Suprapubic skin (tissue), 4 donors: ENCODE measurements at regions not wholly inside any gene's neighbourhood (a gene's known extent, or its start where the extent isn't known, plus 50 kb on each side); places are given as distances from the start of the nearest gene placed in this dataset.

Experiments used
- DNase-seq, 2 donors: peaks; one replicate each; pipeline ENCODE4 v3.0.0-alpha.2; 2019; ENCODE audit warnings: low spot score in 2 of 2
- H3K27ac ChIP-seq: fragments of 200-600 bp; sonication (generic); one replicate; pipeline ENCODE4 v1.5.1; 2019
- H3K27me3 ChIP-seq: fragments of 200-600 bp; sonication (generic); one replicate; pipeline ENCODE4 v1.5.1; 2019
- H3K36me3 ChIP-seq: fragments of 200-600 bp; sonication (generic); one replicate; pipeline ENCODE4 v1.5.1; 2019
- H3K4me1 ChIP-seq: fragments of 200-600 bp; sonication (generic); one replicate; pipeline ENCODE4 v1.5.1; 2019
- H3K4me3 ChIP-seq: fragments of 200-600 bp; sonication (generic); one replicate; pipeline ENCODE4 v1.5.1; 2019; ENCODE audit warnings: mild to moderate bottlenecking
- H3K9me3 ChIP-seq: fragments of 200-600 bp; sonication (generic); one replicate; pipeline ENCODE4 v1.5.1; 2019
- EP300 ChIP-seq: sonication (generic); formaldehyde crosslinking; IDR thresholded peaks from one replicate; pipeline ENCODE4 v1.6.1; 2017; ENCODE audit warnings: antibody characterized with exemption
- POLR2A ChIP-seq, 2 donors: fragments of 450-650 bp; IDR thresholded peaks; one replicate each; pipeline ENCODE4 v1.6.1; 2017; ENCODE audit warnings: antibody characterized with exemption in 2 of 2, mild to moderate bottlenecking in 2 of 2, moderate library complexity in 2 of 2
- POLR2AphosphoS5 ChIP-seq, 3 donors: sonication (generic); formaldehyde crosslinking; IDR thresholded peaks; one replicate each; pipeline ENCODE4 v1.6.1; 2017; ENCODE audit warnings: antibody characterized with exemption in 3 of 3
- WGBS: methylation state at CpG from one replicate; pipeline ENCODE4 v1.1.5; 2018; 5-methylcytosine and 5-hydroxymethylcytosine counted together
- TF ChIP-seq, protein P1 (sequence below), 2 donors: fragments of 200-600 bp in 1 of 2; fragments of 450-650 bp in 1 of 2; sonication (generic) in 1 of 2; IDR thresholded peaks; one replicate each; pipeline ENCODE4 v1.5.1; 2016 to 2019; ENCODE audit warnings: antibody characterized with exemption in 2 of 2, mild to moderate bottlenecking in 1 of 2, moderate library complexity in 1 of 2

DNA sequence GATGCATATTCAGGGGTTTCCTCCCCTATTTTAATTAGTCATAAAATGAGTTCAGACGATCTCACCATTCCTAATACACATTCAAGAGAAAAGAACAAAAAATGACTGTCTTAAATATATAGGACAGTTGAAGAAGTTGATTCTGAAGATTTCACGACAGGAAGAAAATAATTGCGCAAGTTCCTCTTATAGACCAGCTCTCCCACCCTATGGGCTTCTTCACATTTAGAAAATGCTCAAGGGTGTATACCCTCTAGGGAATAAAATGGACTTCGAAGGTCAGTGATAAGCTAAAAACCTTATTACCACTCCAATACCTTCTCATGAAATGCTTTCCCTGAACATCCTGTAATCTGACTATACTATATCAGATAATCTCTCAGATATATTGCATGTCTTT is 149.2 kb upstream of the TEX13C start:
- no peak for DNase-seq
- TF ChIP-seq, protein P1, sequence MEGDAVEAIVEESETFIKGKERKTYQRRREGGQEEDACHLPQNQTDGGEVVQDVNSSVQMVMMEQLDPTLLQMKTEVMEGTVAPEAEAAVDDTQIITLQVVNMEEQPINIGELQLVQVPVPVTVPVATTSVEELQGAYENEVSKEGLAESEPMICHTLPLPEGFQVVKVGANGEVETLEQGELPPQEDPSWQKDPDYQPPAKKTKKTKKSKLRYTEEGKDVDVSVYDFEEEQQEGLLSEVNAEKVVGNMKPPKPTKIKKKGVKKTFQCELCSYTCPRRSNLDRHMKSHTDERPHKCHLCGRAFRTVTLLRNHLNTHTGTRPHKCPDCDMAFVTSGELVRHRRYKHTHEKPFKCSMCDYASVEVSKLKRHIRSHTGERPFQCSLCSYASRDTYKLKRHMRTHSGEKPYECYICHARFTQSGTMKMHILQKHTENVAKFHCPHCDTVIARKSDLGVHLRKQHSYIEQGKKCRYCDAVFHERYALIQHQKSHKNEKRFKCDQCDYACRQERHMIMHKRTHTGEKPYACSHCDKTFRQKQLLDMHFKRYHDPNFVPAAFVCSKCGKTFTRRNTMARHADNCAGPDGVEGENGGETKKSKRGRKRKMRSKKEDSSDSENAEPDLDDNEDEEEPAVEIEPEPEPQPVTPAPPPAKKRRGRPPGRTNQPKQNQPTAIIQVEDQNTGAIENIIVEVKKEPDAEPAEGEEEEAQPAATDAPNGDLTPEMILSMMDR (IDR thresholded peaks at IDR 0.05): no peak
- no peak for TF ChIP-seq POLR2A (IDR thresholded peaks at IDR 0.05)
- no peak for TF ChIP-seq POLR2AphosphoS5 (IDR thresholded peaks at IDR 0.05)
- TF ChIP-seq EP300: no peak
- H3K4me1 ChIP-seq: no peaks in the 10 kb centered on the region
- no peaks in the 10 kb centered on the region for H3K27me3 ChIP-seq
- H3K4me3 ChIP-seq: no peak overlapping the region
- whole genome bisulfite sequencing: 78% methylated on average over 4 of the region's 4 CpGs
- no peak overlapping the region for H3K27ac ChIP-seq
- no peaks in the 10 kb centered on the region for H3K9me3 ChIP-seq
- H3K36me3 ChIP-seq: no peaks in the 10 kb centered on the region

DNA sequence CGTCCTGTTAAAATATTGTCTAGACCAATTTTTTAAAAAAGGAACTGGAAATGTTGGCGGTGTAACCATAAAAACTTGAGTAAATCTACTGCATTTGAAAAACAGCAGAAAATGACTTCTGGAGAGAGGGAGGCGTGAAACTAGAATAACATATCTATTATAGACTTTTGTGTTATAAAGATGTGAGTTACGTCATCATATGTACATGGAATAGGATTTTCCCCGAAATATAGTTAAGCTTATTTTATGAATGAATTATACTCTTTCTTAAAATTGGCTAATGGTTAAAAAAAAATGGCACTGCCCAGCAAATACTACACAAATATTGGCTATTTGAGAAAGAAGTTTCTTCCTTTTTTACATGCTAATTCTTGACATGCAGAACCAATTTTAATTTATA is 147.1 kb upstream of the TEX13C start:
- no peak overlapping the region for H3K4me3 ChIP-seq
- H3K27ac ChIP-seq: no peak overlapping the region
- no peaks in the 10 kb centered on the region for H3K27me3 ChIP-seq
- no peaks in the 10 kb centered on the region for H3K36me3 ChIP-seq
- WGBS: 76% methylated on average over 5 of the region's 5 CpGs
- no peak for DNase-seq
- no peaks in the 10 kb centered on the region for H3K4me1 ChIP-seq
- TF ChIP-seq, protein P1 (IDR thresholded peaks at IDR 0.05): no peak
- TF ChIP-seq POLR2AphosphoS5 (IDR thresholded peaks at IDR 0.05) (no peak), EP300 (no peak), POLR2A (IDR thresholded peaks at IDR 0.05) (no peak)
- no peaks in the 10 kb centered on the region for H3K9me3 ChIP-seq

DNA sequence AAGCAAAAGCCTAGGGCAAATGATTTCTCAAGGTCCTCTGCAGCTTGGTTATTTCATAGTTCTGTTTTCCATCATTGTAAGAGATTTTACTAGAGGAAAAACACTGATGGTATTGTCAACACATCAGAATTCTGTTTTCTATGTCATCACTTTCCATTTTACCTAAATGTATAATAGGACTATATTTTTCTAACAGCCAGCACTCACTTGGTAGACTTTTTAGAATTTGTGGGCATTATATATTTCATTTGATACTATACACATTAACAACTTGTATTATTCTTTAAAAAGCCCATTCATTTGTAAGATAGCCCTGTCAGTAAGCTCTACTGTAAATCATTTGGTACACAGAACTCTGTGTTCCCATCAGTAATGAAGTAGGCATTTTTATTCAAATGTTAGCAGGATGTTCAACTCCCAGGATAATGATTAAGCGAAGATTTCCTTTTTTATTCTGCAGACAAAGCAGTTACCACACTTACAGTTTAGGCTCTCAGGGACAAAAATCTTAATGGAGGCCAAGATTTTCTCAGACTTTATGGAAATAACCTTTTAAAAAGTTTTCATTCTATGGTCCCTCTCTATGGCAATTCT is 143.6 kb upstream of the TEX13C start:
- WGBS: 60% methylated on average over 1 of the region's 1 CpG
- DNase-seq: no peak
- Histone ChIP-seq H3K4me1 (no peaks in the 10 kb centered on the region), H3K9me3 (no peaks in the 10 kb centered on the region), H3K36me3 (no peaks in the 10 kb centered on the region), H3K27ac (no peak overlapping the region), H3K4me3 (no peak overlapping the region), H3K27me3 (no peaks in the 10 kb centered on the region)
- TF ChIP-seq POLR2A (IDR thresholded peaks at IDR 0.05): no peak
- TF ChIP-seq, protein P1 (IDR thresholded peaks at IDR 0.05): no peak
- TF ChIP-seq EP300: no peak
- no peak for TF ChIP-seq POLR2AphosphoS5 (IDR thresholded peaks at IDR 0.05)

DNA sequence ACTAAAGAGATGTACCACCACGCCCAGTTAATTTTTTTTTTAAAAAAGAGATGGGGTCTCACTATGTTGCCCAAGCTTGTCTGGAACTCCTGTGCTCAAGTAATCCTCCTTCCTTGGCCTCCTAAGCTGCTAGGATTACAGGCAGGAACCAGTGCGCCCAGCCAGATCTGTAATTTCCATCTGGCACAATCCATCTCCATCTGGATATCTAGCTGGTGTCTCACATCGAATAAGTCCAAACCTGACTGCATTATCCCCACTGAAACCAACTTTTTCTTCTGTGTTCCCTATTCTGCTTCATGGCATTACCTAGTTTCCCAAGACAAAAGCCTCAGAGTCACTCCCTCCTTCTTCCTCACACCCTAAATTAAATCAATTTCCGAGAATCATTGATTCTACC is 125.8 kb upstream of the TEX13C start:
- Histone ChIP-seq H3K4me3 (no peak overlapping the region), H3K36me3 (no peaks in the 10 kb centered on the region), H3K27ac (no peak overlapping the region), H3K27me3 (no peaks in the 10 kb centered on the region), H3K4me1 (no peaks in the 10 kb centered on the region), H3K9me3 (no peaks in the 10 kb centered on the region)
- no peak for DNase-seq
- TF ChIP-seq POLR2AphosphoS5 (IDR thresholded peaks at IDR 0.05): no peak
- no peak for TF ChIP-seq EP300
- no peak for TF ChIP-seq POLR2A (IDR thresholded peaks at IDR 0.05)
- TF ChIP-seq, protein P1 (IDR thresholded peaks at IDR 0.05): no peak
- 81% methylated on average over 4 of the region's 4 CpGs for WGBS

DNA sequence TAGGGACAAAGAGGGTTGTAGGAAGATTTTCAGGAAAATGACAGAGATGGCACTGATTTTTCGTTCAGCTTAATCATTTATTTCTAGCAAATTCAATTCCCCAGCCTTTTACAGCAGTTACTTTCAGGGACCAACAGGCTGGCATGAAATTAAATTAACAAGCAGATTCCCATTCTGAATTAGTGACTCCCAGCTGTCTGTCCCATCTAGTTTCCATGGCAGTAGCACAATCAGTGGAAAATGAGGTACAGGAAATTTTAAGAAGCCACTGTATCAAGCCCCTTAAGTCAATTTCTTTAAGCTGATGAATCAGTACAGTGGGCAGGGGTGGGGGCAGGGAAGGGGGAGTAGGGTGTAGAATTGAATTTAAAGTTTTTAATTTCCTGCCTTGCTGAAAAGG is 121.1 kb upstream of the TEX13C start:
- H3K27me3 ChIP-seq: no peaks in the 10 kb centered on the region
- H3K4me3 ChIP-seq: no peak overlapping the region
- WGBS: 44% methylated on average over 1 of the region's 1 CpG
- H3K9me3 ChIP-seq: no peaks in the 10 kb centered on the region
- H3K36me3 ChIP-seq: no peaks in the 10 kb centered on the region
- no peak overlapping the region for H3K27ac ChIP-seq
- no peak for TF ChIP-seq EP300
- TF ChIP-seq POLR2AphosphoS5 (IDR thresholded peaks at IDR 0.05): no peak
- no peak for TF ChIP-seq POLR2A (IDR thresholded peaks at IDR 0.05)
- DNase-seq: no peak
- no peaks in the 10 kb centered on the region for H3K4me1 ChIP-seq
